ENCODE measurements at regions not wholly inside any gene's neighbourhood (a gene's known extent, or its start where the extent isn't known, plus 50 kb on each side); places are given as distances from the start of the nearest gene placed in this dataset.

- TF ChIP-seq CTCF (IDR thresholded peaks at IDR 0.05) (no peak), POLR2AphosphoS5 (IDR thresholded peaks at IDR 0.05; ENCODE audit: insufficient read depth in 1 of 2, low read depth in 1 of 2) (no peak), POLR2A (IDR thresholded peaks at IDR 0.05) (no peak)
Observed at GRCh38 chr3:30521156-30521715, 85.2 kb upstream of the TGFBR2 start.
